Neural crest cell (in vitro differentiated cells): ENCODE measurements at regions not wholly inside any gene's neighbourhood (a gene's known extent, or its start where the extent isn't known, plus 50 kb on each side); places are given as distances from the start of the nearest gene placed in this dataset.

Source experiments
- DNase-seq: peaks from one replicate; pipeline ENCODE4 v3.0.0; 2021; ENCODE audit warnings: low read depth, mixed read lengths, low spot score
- H3K27ac Mint-ChIP-seq: one replicate; pipeline ENCODE4 v1.8.0; 2021; ENCODE audit warnings: mild to moderate bottlenecking, mixed read lengths; ENCODE audit not compliant: unreplicated experiment
- H3K27me3 Mint-ChIP-seq: 2 replicates; pipeline ENCODE4 v1.8.0; 2021; ENCODE audit warnings: low read depth, mild to moderate bottlenecking, mixed read lengths
- H3K36me3 Mint-ChIP-seq: 2 replicates; pipeline ENCODE4 v1.8.0; 2021; ENCODE audit warnings: low read depth, mild to moderate bottlenecking, mixed read lengths
- H3K4me1 Mint-ChIP-seq: 2 replicates; pipeline ENCODE4 v1.8.0; 2021; ENCODE audit warnings: mixed read lengths
- H3K4me3 Mint-ChIP-seq: one replicate; pipeline ENCODE4 v1.8.0; 2021; ENCODE audit warnings: mild to moderate bottlenecking, mixed read lengths
- H3K9me3 Mint-ChIP-seq: 2 replicates; pipeline ENCODE4 v1.8.0; 2021; ENCODE audit warnings: mixed read lengths
- CTCF ChIP-seq: fragments of 200-600 bp; sonication (generic); conservative IDR thresholded peaks from 2 replicates; pipeline ENCODE4 v1.5.0; 2021; ENCODE audit warnings: antibody characterized with exemption, mild to moderate bottlenecking

GRCh38 chr16:80117556-80118130 is 423.1 kb upstream of the DYNLRB2 start:
- TF ChIP-seq CTCF: no peak
- Mint-ChIP-seq H3K4me3 (no peak overlapping the region), H3K4me1 (no peaks in the 10 kb centered on the region), H3K27ac (no peak overlapping the region), H3K9me3 (no peaks in the 10 kb centered on the region), H3K27me3 (peaks cover 3% of the 10 kb centered on the region), H3K36me3 (no peaks in the 10 kb centered on the region)
- no peak for DNase-seq

- Mint-ChIP-seq H3K27me3 (peaks cover 3% of the 10 kb centered on the region), H3K27ac (no peak overlapping the region)
- TF ChIP-seq CTCF: no peak
Measured at GRCh38 chr16:80116711-80117110, 424.1 kb upstream of the DYNLRB2 start.

GRCh38 chr16:80114699-80115098 is 426.1 kb upstream of the DYNLRB2 start:
- Mint-ChIP-seq H3K4me3 (no peak overlapping the region), H3K4me1 (peaks cover 5% of the 10 kb centered on the region), H3K27me3 (peaks cover 3% of the 10 kb centered on the region), H3K27ac (no peak overlapping the region), H3K36me3 (no peaks in the 10 kb centered on the region), H3K9me3 (no peaks in the 10 kb centered on the region)
- no peak for TF ChIP-seq CTCF
- DNase-seq: no peak

More at GRCh38 chr16:80116711-80117110, 424.1 kb upstream of the DYNLRB2 start:
- H3K4me3 Mint-ChIP-seq: no peak overlapping the region
- no peaks in the 10 kb centered on the region for H3K36me3 Mint-ChIP-seq
- H3K9me3 Mint-ChIP-seq: no peaks in the 10 kb centered on the region
- H3K4me1 Mint-ChIP-seq: no peaks in the 10 kb centered on the region
- DNase-seq: no peak

- no peak overlapping the region for H3K4me3 Mint-ChIP-seq
- no peak for TF ChIP-seq CTCF
- no peak overlapping the region for H3K27ac Mint-ChIP-seq
- H3K36me3 Mint-ChIP-seq: no peaks in the 10 kb centered on the region
- H3K27me3 Mint-ChIP-seq: peaks cover 2% of the 10 kb centered on the region
- H3K4me1 Mint-ChIP-seq: peaks cover 6% of the 10 kb centered on the region
- no peak for DNase-seq
- H3K9me3 Mint-ChIP-seq: no peaks in the 10 kb centered on the region
Measured at GRCh38 chr16:80113873-80114574, 426.8 kb upstream of the DYNLRB2 start.

GRCh38 chr16:80109581-80109980 is 431.2 kb upstream of the DYNLRB2 start:
- Mint-ChIP-seq H3K9me3 (no peaks in the 10 kb centered on the region), H3K4me1 (peaks cover 6% of the 10 kb centered on the region), H3K27me3 (no peaks in the 10 kb centered on the region), H3K27ac (no peak overlapping the region), H3K4me3 (no peak overlapping the region), H3K36me3 (no peaks in the 10 kb centered on the region)
- DNase-seq: no peak
- TF ChIP-seq CTCF: no peak
